KOPT-K1 (cell line): ENCODE measurements at regions not wholly inside any gene's neighbourhood (a gene's known extent, or its start where the extent isn't known, plus 50 kb on each side); places are given as distances from the start of the nearest gene placed in this dataset.
"Not testable (repeated sequence)": the region's sequence is repeated elsewhere in the genome, so short reads cannot be mapped to it uniquely, and the experiment has no call there.

Experiments
- H3K27ac ChIP-seq: fragments of 200-600 bp; sonication (generic); 2 replicates; pipeline ENCODE4 v1.5.1; 2016; ENCODE audit warnings: antibody characterized with exemption, mild to moderate bottlenecking, low read depth, low read length; ENCODE audit not compliant: poor library complexity, severe bottlenecking
- H3K36me3 ChIP-seq: fragments of 200-600 bp; sonication (generic); 2 replicates; pipeline ENCODE4 v1.5.1; 2017; ENCODE audit warnings: antibody characterized with exemption, mild to moderate bottlenecking, low read length, moderate library complexity; ENCODE audit not compliant: insufficient read depth
- H3K9me3 ChIP-seq: fragments of 200-600 bp; sonication (generic); 2 replicates; pipeline ENCODE4 v1.5.1; 2017; ENCODE audit warnings: antibody characterized with exemption, low read length, mild to moderate bottlenecking; ENCODE audit not compliant: insufficient read depth, poor library complexity, severe bottlenecking

DNA sequence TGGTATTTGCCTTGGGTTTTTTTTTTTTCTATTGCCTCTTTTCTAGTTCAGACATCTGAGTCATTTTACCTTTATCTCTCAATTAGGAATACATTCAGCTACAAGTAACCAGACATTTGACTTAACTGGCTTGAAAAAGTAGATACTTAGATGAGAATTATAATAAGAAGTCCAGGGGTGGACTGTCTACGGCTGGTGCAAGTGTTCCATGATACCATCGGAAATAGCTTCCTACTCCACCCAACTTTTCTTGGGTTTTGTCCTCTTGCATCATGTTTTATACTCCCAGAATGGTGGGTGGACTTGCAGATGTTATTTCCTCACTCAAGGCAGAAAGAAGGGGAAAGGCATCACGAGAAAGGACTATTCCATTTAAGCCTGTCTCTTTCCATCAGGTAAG, 104.7 kb downstream of the ARHGAP11B start:
- not testable (repeated sequence) for H3K27ac ChIP-seq, H3K9me3 ChIP-seq
- H3K36me3 ChIP-seq: peaks cover 75% of the 10 kb centered on the region

DNA sequence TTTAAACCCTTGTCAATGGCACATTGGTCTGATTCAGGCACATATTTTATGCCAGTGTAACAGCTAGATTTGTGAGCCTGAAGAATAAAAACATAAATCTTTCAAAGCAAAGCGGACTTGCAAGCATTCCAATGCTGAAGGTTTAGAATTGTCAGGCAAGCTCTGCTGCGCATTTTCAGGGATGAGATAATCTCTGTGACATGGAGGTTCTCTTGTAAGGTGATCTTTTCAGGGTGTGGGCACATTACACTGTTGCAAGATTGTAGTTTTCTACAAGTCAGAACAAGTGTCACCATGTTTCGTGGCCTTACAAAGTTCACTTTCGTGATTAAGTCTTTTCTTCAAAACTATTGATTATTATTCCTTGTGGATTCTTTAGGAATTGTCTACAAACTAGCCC, 106.2 kb downstream of the ARHGAP11B start:
- not testable (repeated sequence) for H3K27ac ChIP-seq, H3K9me3 ChIP-seq
- peaks cover 74% of the 10 kb centered on the region for H3K36me3 ChIP-seq

DNA sequence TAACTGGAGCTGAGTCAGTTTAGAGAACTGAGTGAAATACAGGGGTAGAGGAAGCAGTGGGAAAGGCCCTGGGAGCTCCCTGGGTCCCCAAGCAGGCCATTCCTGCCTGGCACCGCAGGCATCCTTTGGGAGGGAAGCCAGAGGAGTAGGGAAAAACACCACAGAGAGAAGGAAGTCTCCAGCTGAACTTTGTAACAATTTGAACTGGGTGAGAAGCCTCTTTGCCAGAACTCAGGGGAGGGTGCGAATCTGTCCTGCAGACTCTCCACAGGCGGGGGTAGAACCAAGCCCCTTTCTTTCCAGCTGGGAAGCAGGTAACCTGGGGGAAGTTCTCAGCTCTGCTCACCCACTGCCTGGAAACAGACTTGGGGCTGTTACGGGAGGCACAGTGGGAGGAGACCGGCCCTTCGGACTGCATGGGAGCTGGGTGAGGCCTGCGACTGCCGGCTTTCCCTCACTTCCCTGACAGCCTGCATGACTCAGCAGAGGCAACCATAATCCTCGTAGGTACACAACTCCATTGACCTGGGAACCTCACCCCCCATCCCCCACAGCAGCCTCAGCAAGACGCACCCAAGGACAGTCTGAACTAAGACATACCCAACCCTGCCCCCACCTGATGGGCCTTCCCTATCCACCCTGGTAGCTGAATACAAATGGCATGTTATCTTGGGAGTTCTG, 110.1 kb downstream of the ARHGAP11B start:
- not testable (repeated sequence) for H3K27ac ChIP-seq, H3K9me3 ChIP-seq
- H3K36me3 ChIP-seq: peaks cover 48% of the 10 kb centered on the region

DNA sequence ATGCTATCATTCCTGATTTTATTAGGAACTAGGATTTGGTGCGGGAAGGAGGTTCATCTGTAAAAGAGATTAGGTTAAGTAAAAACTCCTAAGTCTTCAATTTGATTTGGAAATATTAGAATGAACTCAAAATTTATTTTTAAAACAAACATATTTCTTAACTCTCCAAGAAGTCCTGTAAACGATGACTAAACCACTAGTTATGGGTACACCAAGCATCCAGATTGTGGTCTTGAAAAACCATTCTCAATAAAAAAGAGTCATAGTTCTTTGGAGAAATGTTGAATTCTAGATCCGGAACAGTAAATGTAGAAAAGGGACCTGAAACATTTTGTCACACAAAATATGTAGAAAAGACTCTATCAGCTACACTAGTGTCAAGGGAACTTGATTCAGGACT, 116.9 kb downstream of the ARHGAP11B start:
- H3K9me3 ChIP-seq: not testable (repeated sequence)
- H3K36me3 ChIP-seq: peaks cover 40% of the 10 kb centered on the region

DNA sequence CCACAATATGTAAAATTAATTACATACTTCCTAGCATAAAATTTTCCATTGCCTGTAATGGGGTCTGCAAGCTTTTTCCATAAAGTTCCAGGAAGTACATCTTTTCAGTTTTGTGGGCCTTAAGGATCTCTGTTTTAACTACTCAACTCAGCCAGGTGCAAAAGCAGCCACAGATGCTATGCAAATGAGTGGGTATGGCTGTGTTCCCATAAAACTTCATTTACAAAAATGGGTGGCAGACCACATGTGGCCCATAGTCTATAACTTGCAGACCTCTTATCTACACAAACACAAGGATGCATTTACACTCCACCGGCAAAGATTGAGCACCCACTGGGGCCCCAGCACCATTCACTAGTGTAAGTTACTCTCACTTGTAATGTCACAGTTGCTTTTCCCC, 123.1 kb downstream of the ARHGAP11B start:
- not testable (repeated sequence) for H3K9me3 ChIP-seq, H3K27ac ChIP-seq
- peaks cover 61% of the 10 kb centered on the region for H3K36me3 ChIP-seq

More for the DNA sequence above, 116.9 kb downstream of the ARHGAP11B start:
- H3K27ac ChIP-seq: not testable (repeated sequence)

DNA sequence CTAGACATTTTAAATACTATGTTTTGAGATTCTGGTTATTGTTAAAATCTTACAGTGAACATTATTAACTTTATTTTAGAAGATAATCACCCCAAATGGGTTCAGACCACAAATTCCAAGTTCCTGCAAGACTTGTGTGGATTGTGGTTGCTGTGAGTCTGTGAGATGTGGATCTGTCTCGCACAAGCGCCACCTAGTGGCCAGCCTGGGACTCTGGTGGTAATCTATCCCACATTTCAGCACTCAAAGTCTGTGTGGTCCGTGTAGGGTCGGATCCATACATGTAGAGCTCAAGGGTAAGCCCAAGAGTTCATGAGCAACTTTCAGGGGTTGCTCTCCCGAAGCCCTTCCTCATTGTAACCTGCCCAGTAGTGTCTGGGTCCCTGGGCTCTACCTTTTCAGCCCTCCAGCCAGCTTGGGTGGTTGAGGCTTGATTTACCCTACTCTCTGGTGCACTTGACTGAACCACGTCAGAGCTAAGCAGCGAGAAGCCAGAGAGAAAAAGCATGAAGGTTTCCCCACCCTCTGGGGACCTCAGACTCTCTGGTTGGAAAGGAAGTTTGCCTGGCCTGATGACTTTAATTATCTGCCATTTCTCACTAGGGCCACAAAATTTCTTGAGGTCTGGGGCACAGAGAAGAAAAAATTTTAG, 129.2 kb downstream of the ARHGAP11B start:
- H3K36me3 ChIP-seq: peaks cover 49% of the 10 kb centered on the region
- not testable (repeated sequence) for H3K27ac ChIP-seq, H3K9me3 ChIP-seq

DNA sequence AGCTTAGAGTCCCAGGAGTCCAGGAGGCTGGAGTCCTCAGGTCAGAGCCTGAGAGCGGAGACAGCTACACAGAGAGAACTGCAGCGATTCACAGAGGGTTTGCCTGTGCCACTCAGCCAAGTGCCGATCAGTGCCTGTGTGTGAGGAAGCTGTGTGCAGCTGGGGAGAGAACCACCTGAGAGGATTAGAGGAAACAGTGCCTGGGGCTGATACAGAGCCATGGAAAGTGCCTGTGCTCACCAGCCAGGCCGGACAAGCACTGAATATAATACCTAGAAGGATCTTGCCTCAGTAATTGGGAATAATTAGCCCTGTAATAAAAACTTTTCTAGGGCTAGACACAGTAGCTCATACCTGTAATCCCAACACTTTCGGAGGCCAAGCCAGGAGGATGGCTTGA, 134.7 kb downstream of the ARHGAP11B start:
- H3K36me3 ChIP-seq: peaks cover 37% of the 10 kb centered on the region
- H3K27ac ChIP-seq, H3K9me3 ChIP-seq: not testable (repeated sequence)

DNA sequence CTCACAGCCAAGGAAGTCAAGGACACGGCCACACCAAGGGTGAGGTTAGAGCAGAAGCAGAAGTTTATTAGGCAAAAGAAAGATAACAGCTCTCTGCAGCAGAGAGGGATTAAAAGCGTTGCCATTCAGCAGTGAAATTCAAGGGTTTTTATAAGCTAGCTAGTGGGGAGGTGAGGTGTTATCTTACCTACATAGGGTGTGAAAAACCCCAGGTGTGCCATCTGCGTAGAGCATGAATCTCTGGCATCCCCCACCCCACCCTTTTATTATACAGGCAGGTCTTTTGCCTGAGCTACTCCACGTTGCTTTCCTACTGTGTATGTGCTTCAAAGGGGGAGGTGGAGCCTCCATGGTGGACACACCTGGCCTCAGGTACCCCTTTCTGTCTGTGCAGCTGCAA, 135.4 kb downstream of the ARHGAP11B start:
- not testable (repeated sequence) for H3K9me3 ChIP-seq, H3K27ac ChIP-seq
- H3K36me3 ChIP-seq: peaks cover 29% of the 10 kb centered on the region

DNA sequence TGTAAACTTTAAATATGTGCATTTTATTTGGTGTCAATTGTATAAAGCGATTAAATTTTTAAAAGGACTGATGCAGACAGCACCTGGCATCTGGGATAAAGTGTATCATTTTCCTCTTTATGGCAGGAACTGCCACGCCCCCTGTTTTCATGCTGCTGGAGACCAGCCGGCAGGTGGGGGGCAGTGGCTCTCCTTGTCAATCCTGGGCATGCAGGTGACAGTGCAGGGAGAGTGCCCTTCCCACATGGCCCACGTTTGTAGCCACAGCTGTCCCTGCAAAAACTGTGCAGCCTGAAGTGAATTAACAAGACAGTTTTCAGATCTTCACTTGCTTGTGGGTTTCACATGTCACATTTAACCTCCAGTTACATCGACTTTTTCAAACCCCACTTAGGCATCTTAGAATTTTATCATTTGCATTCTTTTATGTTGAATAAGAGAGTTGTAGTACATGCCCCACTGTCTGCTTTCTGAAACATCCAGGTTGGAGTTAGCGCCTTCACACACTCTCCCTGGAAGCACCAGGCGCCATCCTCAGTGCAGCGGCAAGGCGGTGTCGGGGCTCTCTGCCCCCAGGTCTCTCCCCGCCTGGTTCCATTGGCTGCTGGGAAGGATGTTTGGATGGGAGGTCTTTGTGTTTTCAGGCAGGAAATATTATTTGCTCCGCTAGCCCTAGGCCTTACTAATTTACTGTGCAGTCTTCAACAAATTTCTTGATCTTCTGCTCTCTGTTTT, 134.2 kb upstream of the FAN1 start:
- H3K9me3 ChIP-seq, H3K27ac ChIP-seq: not testable (repeated sequence)
- H3K36me3 ChIP-seq: peaks cover 51% of the 10 kb centered on the region

DNA sequence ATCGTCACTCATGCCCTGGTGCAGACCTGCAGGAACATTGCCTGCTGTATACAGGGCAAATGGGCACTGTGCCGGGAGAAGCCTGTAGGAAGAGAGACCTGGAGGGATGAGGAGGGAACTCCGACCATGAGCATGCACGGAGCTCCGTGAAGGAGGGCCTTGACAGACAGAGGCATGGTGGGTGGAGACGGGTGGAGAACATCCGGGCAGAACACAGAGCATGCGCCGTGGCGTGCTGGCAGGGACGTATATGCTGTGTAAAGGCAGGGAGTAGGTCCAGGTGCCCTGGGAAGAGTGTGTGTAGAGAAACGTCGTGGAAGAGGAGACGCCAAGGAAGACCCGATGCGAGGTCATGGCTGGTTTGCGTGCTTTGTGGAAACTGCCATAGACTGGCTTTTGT, 133.0 kb upstream of the FAN1 start:
- H3K9me3 ChIP-seq: peaks cover 16% of the 10 kb centered on the region
- H3K27ac ChIP-seq: no peak overlapping the region
- peaks cover 51% of the 10 kb centered on the region for H3K36me3 ChIP-seq

DNA sequence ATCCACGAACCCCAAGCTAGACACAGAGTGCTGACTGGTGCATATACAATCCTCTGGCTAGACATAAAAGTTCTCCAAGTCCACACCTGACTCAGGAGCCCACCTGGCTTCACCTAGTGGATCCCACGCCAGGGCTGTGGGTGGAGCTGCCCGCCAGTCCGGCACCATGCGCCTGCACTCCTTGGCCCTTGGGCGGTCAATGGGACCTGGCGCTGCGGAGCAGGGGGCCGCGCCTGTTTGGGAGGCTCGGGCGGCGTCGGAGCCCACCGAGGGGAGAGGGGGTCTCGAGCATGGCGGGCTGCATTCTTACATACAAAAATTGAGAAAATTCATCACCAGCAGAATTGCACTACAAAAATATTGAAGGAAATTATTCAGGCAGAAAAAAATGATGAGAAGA, 120.7 kb upstream of the FAN1 start:
- H3K27ac ChIP-seq: no peak overlapping the region
- H3K9me3 ChIP-seq: no peaks in the 10 kb centered on the region
- H3K36me3 ChIP-seq: no peaks in the 10 kb centered on the region

DNA sequence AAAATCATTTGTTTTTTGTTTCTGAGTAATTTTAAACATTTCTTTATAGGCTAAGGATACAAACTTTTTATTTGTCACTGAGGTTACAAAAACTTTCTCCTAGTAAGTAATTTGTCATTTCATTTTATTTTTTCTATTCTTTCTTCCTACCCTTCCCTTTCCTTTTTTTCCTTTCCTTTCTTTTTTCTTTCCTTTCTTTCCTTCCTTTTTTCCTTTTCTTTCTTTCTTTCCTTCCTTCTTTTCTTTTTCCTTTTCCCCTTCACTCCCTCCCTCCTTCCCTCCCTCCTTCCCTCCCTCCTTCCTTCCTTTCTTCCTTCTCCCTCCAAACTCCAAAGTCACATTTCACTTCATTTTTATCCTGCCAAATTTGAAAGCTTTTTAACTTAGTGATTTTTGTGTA, 115.1 kb upstream of the FAN1 start:
- H3K9me3 ChIP-seq: no peaks in the 10 kb centered on the region
- H3K36me3 ChIP-seq: no peaks in the 10 kb centered on the region
- no peak overlapping the region for H3K27ac ChIP-seq

DNA sequence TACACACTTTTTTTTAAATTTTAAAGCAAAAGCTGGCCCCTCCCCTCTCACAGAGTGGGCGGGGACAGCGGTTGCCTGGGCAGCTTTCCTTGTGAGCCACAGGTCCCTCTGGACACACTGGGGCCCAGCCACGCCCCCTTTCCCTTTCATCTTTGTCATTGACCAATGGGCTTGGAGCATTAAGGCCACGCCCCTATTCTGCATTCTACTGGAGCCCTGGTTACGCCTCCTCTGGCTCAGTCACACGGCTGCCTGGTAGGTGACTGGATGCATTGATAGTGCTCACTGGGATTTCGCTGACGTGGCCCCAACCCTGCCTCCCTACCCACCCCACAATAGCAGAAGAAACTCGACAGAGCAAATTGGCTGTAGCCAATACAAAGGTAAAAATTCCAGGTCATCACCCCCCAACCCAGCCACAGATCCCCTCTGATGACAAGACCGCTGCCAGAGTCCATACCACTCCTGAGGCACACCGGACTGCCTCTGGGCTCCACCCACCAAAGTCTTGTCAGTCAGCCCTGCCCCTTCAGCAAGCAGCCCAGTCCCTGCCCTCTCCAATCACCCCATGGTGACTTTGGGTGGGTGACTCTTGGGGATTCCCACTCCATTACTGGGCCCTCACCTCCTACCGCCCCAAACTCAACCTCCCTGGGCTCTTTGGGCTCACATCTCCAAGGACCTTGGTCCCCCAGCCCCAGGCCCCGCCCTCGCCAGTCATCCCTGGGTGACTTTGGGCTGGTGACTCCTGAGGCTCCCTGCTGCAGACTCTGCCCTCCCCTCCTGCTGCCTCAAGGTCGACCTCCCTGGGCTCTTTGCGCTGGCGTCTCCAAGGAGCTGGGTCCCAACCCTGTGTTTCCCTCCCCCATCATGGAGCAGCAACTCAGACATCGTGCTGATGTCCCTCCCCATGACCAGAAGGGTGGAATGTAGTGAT, 112.2 kb upstream of the FAN1 start:
- Histone ChIP-seq H3K9me3 (no peaks in the 10 kb centered on the region), H3K27ac (no peak overlapping the region), H3K36me3 (no peaks in the 10 kb centered on the region)

DNA sequence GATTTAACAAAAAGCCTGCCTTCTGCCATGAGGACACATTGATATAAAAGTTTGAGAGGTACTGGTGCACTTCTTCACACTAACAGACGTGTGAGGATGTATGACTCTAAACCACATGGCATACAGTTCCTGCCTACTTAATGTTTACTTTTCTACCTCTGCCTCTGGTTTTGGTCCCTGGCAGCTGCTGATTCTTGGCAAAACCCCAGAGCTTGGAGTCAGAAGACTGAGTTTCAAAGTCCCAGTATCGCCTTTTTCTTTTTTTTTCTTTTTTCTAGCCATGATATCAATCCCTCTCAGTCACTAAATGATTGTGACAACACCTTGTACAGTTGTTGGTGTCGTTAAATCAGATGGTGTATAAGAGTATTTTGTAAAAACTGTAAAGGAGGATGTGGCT, 110.9 kb upstream of the FAN1 start:
- H3K9me3 ChIP-seq, H3K36me3 ChIP-seq, H3K27ac ChIP-seq: not testable (repeated sequence)

DNA sequence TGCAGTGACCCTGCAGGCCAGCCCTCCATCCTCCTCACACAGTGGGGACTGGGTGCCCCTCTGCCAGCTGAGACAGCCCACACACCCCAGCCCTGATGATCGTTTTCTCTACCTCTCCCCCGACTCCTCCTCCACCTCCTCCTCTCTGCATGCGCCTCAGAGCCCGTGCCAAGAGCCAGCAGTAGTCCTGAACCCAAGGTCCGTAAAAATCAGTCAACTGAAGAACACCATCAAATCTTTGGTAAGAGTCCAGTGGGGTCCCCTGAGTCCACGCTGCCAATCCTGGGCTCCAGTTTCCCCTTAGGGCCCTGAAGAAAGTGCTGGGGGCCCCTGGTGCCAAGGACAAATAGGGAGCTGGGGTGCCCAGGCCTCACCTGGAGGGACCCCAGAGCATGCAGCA, 109.3 kb upstream of the FAN1 start:
- Histone ChIP-seq H3K27ac (no peak overlapping the region), H3K9me3 (no peaks in the 10 kb centered on the region), H3K36me3 (no peaks in the 10 kb centered on the region)
